IMR-90 (cell line): ENCODE measurements at regions not wholly inside any gene's neighbourhood (a gene's known extent, or its start where the extent isn't known, plus 50 kb on each side); places are given as distances from the start of the nearest gene placed in this dataset.

Experiments used
- ATAC-seq: fragments of 200-7000 bp; cut with Tn5 transposase; 2 replicates; pipeline ENCODE4 v1.9.1; 2020; ENCODE audit warnings: low read depth, mild to moderate bottlenecking, moderate library complexity
- BruUV-seq: library from RNA; stranded (reverse); fragments of 400-500 nt; replicated peaks from 2 replicates; lab custom pipeline; 2021; lab: Mats Ljungman, UMichigan
- CTCF ChIA-PET: fragments of 300-600 bp; formaldehyde crosslinking; extraction: SDS; loops from one replicate; lab custom pipeline; 2021; ENCODE audit warnings: antibody characterized with exemption; lab: Yijun Ruan, JAX
- POLR2A ChIA-PET: fragments of 300-600 bp; sonication (Branson Sonifier 250); formaldehyde crosslinking; loops from one replicate; lab custom pipeline; 2022; ENCODE audit warnings: antibody characterized with exemption; ENCODE audit not compliant: unreplicated experiment; lab: Charles Lee
- DNase-seq: peaks from one replicate; pipeline ENCODE4 v3.0.0; 2013
- H2AFZ ChIP-seq: replicated peaks from 2 replicates; pipeline ENCODE3; 2013; ENCODE audit warnings: low read length, mild to moderate bottlenecking; ENCODE audit not compliant: poor library complexity
- H2AK5ac ChIP-seq: 2 replicates; pipeline ENCODE4 v1.6.1; 2013; ENCODE audit warnings: low read depth, low read length, inconsistent platforms
- H2AK9ac ChIP-seq: replicated peaks from 2 replicates; pipeline ENCODE3; 2013; ENCODE audit warnings: mild to moderate bottlenecking, low read depth, low read length, moderate library complexity; ENCODE audit not compliant: poor library complexity
- H2BK120ac ChIP-seq: 2 replicates; pipeline ENCODE4 v1.6.1; 2013; ENCODE audit warnings: low read depth, low read length, inconsistent platforms
- H2BK15ac ChIP-seq: 3 replicates; pipeline ENCODE4 v1.6.1; 2013; ENCODE audit warnings: low read depth, low read length, inconsistent platforms
- H2BK20ac ChIP-seq: 2 replicates; pipeline ENCODE4 v1.6.1; 2013; ENCODE audit warnings: low read depth, mild to moderate bottlenecking, inconsistent platforms, low read length, moderate library complexity
- H2BK5ac ChIP-seq: 2 replicates; pipeline ENCODE4 v1.6.1; 2013; ENCODE audit warnings: mild to moderate bottlenecking, low read depth, low read length, inconsistent platforms; ENCODE audit not compliant: poor library complexity, severe bottlenecking
- H3K14ac ChIP-seq: replicated peaks from 2 replicates; pipeline ENCODE4 v1.6.1; 2013; ENCODE audit warnings: low read depth, low read length, inconsistent platforms
- H3K18ac ChIP-seq: 2 replicates; pipeline ENCODE4 v1.6.1; 2013; ENCODE audit warnings: low read depth, low read length, control low read depth
- H3K23ac ChIP-seq: 2 replicates; pipeline ENCODE4 v1.6.1; 2013; ENCODE audit warnings: low read depth, low read length, inconsistent platforms
- H3K27ac ChIP-seq: 2 replicates; pipeline ENCODE4 v1.5.1; 2013; ENCODE audit warnings: mild to moderate bottlenecking, control low read depth, low read length; ENCODE audit not compliant: insufficient read depth
- H3K27me3 ChIP-seq: 2 replicates; pipeline ENCODE4 v1.6.1; 2013; ENCODE audit warnings: low read length; ENCODE audit not compliant: control insufficient read depth, insufficient read depth
- H3K36me3 ChIP-seq: 2 replicates; pipeline ENCODE4 v1.6.1; 2013; ENCODE audit warnings: low read length, mixed read lengths; ENCODE audit not compliant: control insufficient read depth, insufficient read depth
- H3K4ac ChIP-seq: 2 replicates; pipeline ENCODE4 v1.6.1; 2013; ENCODE audit warnings: low read depth, low read length, inconsistent platforms
- H3K4me1 ChIP-seq: 2 replicates; pipeline ENCODE4 v1.6.1; 2013; ENCODE audit warnings: low read length, mixed read lengths; ENCODE audit not compliant: control insufficient read depth, insufficient read depth
- H3K4me2 ChIP-seq: 2 replicates; pipeline ENCODE4 v1.6.1; 2013; ENCODE audit warnings: low read depth, mild to moderate bottlenecking, control low read depth, low read length, moderate library complexity
- H3K4me3 ChIP-seq: 2 replicates; pipeline ENCODE4 v1.5.1; 2013; ENCODE audit warnings: low read depth, mild to moderate bottlenecking, control low read depth, low read length, moderate library complexity; ENCODE audit not compliant: insufficient read depth
- H3K56ac ChIP-seq: 2 replicates; pipeline ENCODE4 v1.6.1; 2013; ENCODE audit warnings: low read length, inconsistent platforms; ENCODE audit not compliant: insufficient read depth; ENCODE audit errors: extremely low read depth
- H3K79me1 ChIP-seq, 2 experiments: 2 replicates each; pipeline ENCODE4 v1.6.1; 2013; ENCODE audit warnings: low read length in 2 of 2, inconsistent platforms in 1 of 2, low read depth in 1 of 2
- H3K9ac ChIP-seq: 2 replicates; pipeline ENCODE4 v1.6.1; 2013; ENCODE audit warnings: low read depth, low read length, control low read depth
- H3K9me1 ChIP-seq: 2 replicates; pipeline ENCODE4 v1.6.1; 2013; ENCODE audit warnings: low read length, inconsistent platforms; ENCODE audit not compliant: insufficient read depth
- H3K9me3 ChIP-seq: 2 replicates; pipeline ENCODE4 v1.6.1; 2013; ENCODE audit warnings: low read length; ENCODE audit not compliant: control insufficient read depth, insufficient read depth
- H4K20me1 ChIP-seq: 2 replicates; pipeline ENCODE4 v1.6.1; 2013; ENCODE audit warnings: low read length, inconsistent platforms; ENCODE audit not compliant: insufficient read depth
- H4K5ac ChIP-seq: 2 replicates; pipeline ENCODE4 v1.6.1; 2013; ENCODE audit warnings: mild to moderate bottlenecking, low read depth, low read length, control low read depth
- H4K8ac ChIP-seq, 2 experiments: 2 replicates each; pipeline ENCODE4 v1.6.1; 2013; ENCODE audit warnings: low read depth in 2 of 2, low read length in 2 of 2, control low read depth in 1 of 2, inconsistent platforms in 1 of 2
- H4K91ac ChIP-seq: 2 replicates; pipeline ENCODE4 v1.6.1; 2013; ENCODE audit warnings: low read depth, low read length, inconsistent platforms; ENCODE audit not compliant: insufficient read depth
- BHLHE40 ChIP-seq: fragments of 150-350 bp; IDR thresholded peaks from 2 replicates; pipeline ENCODE4 v1.6.1; 2016; ENCODE audit warnings: mild to moderate bottlenecking, low read depth, low read length
- CEBPB ChIP-seq: IDR thresholded peaks from 2 replicates; pipeline ENCODE4 v1.6.1; 2012; ENCODE audit warnings: low read depth, low read length, improper control_type of control experiment
- CHD1 ChIP-seq: IDR thresholded peaks from 2 replicates; pipeline ENCODE4 v1.6.1; 2012; ENCODE audit warnings: low read depth, low read length, improper control_type of control experiment
- CTCF ChIP-seq: conservative IDR thresholded peaks from 2 replicates; pipeline ENCODE4 v1.5.1; 2012; ENCODE audit warnings: mild to moderate bottlenecking, low read depth, low read length, improper control_type of control experiment
- ELK1 ChIP-seq: fragments of 150-350 bp; IDR thresholded peaks from 2 replicates; pipeline ENCODE4 v1.6.1; 2016; ENCODE audit warnings: low read depth, mild to moderate bottlenecking, low read length, moderate library complexity, borderline replicate concordance
- FOS ChIP-seq: fragments of 150-350 bp; IDR thresholded peaks from 2 replicates; pipeline ENCODE4 v1.6.1; 2016; ENCODE audit warnings: low read depth, low read length
- MAFK ChIP-seq: IDR thresholded peaks from 2 replicates; pipeline ENCODE4 v1.6.1; 2012; ENCODE audit warnings: low read depth, low read length, improper control_type of control experiment
- MAZ ChIP-seq: IDR thresholded peaks from 2 replicates; pipeline ENCODE4 v1.6.1; 2012; ENCODE audit warnings: low read depth, mild to moderate bottlenecking, low read length, improper control_type of control experiment, moderate library complexity, borderline replicate concordance
- MXI1 ChIP-seq: IDR thresholded peaks from 2 replicates; pipeline ENCODE4 v1.6.1; 2012; ENCODE audit warnings: low read depth, mild to moderate bottlenecking, low read length, moderate library complexity, borderline replicate concordance
- NFE2L2 ChIP-seq: fragments of 150-350 bp; IDR thresholded peaks from 2 replicates; pipeline ENCODE4 v1.6.1; 2016; ENCODE audit warnings: low read depth, mild to moderate bottlenecking, low read length
- POLR2A ChIP-seq: IDR thresholded peaks from 2 replicates; pipeline ENCODE4 v1.6.1; 2012; ENCODE audit warnings: mild to moderate bottlenecking, low read depth, low read length
- RAD21 ChIP-seq: IDR thresholded peaks from 2 replicates; pipeline ENCODE4 v1.6.1; 2012; ENCODE audit warnings: low read length, improper control_type of control experiment
- RCOR1 ChIP-seq: IDR thresholded peaks from 2 replicates; pipeline ENCODE4 v1.6.1; 2012; ENCODE audit warnings: mild to moderate bottlenecking, low read length, improper control_type of control experiment; ENCODE audit not compliant: insufficient replicate concordance
- RFX5 ChIP-seq: IDR thresholded peaks from 2 replicates; pipeline ENCODE4 v1.8.0; 2012; ENCODE audit warnings: low read depth, mild to moderate bottlenecking, low read length, moderate library complexity
- SMC3 ChIP-seq: fragments of 150-350 bp; IDR thresholded peaks from 2 replicates; pipeline ENCODE4 v1.6.1; 2016; ENCODE audit warnings: low read depth, mild to moderate bottlenecking, antibody characterized with exemption, low read length, moderate library complexity
- USF2 ChIP-seq: fragments of 150-350 bp; IDR thresholded peaks from 2 replicates; pipeline ENCODE4 v1.6.1; 2017; ENCODE audit warnings: mild to moderate bottlenecking, antibody characterized with exemption, low read length, low read depth
- WGBS, 2 experiments: methylation state at CpG; one replicate each; pipeline versions ENCODE4 v1.1.5 to v1.1.7; 2013; ENCODE audit warnings: missing lambda C conversion rate in 2 of 2; ENCODE audit not compliant: insufficient read length in 1 of 2; ENCODE audit errors: extremely low coverage in 2 of 2; 5-methylcytosine and 5-hydroxymethylcytosine counted together
- dilution Hi-C: fragments of 300-500 bp; cut with HindIII; formaldehyde crosslinking; loops from one replicate; pipeline ENCODE4 v1.14.3; 2018; ENCODE audit warnings: low sequenced_read_pairs; ENCODE audit not compliant: unreplicated experiment
- in situ Hi-C: fragments of 300-500 bp; cut with MboI; formaldehyde crosslinking; loops from 3 replicates; pipeline ENCODE4 v1.14.3; 2019; ENCODE audit warnings: low sequenced_read_pairs, inconsistent platforms, mixed read lengths
- intact Hi-C: fragments of 100-400 bp; cut with micrococcal nuclease; formaldehyde crosslinking; loops from 2 replicates; pipeline ENCODE4 v1.10.0; 2022

- Histone ChIP-seq H2BK15ac (no peak overlapping the region), H3K4me2 (no peak overlapping the region), H3K14ac (no peak overlapping the region), H3K27ac (no peak overlapping the region), H3K4ac (no peak overlapping the region), H3K9me3 (no peaks in the 10 kb centered on the region), H2AK5ac (no peak overlapping the region), H3K9me1 (no peaks in the 10 kb centered on the region), H2BK5ac (no peak overlapping the region), H3K56ac (no peak overlapping the region), H4K91ac (no peak overlapping the region), H2AFZ (no peak overlapping the region), H2BK20ac (no peak overlapping the region), H3K23ac (no peak overlapping the region), H3K4me1 (no peaks in the 10 kb centered on the region), H3K4me3 (no peak overlapping the region), H3K36me3 (no peaks in the 10 kb centered on the region), H3K9ac (no peak overlapping the region), H4K5ac (no peak overlapping the region), H2BK120ac (no peak overlapping the region), H3K27me3 (no peaks in the 10 kb centered on the region), H3K79me1 (no peaks in the 10 kb centered on the region), H3K18ac (no peak overlapping the region), H4K8ac (no peak overlapping the region), H2AK9ac (no peak overlapping the region), H4K20me1 (no peaks in the 10 kb centered on the region)
- no CpG with 5 or more reads among the region's 2 CpGs for WGBS, 2 experiments
- no TSS peak for BruUV-seq
- CTCF ChIA-PET: no interaction called here
- DNase-seq: peak; percentile 6
- POLR2A ChIA-PET: no interaction called here
- intact Hi-C loops: loop anchor here (10.0 kb wide), 1 partner anchor 190 kb away; no protein-coding TSS in a partner anchor
- TF ChIP-seq MAZ: no peak
- no peak for TF ChIP-seq FOS
- no peak for TF ChIP-seq CTCF
- TF ChIP-seq SMC3: no peak
- no peak for TF ChIP-seq MXI1
- TF ChIP-seq CHD1: no peak
- TF ChIP-seq NFE2L2: no peak
- TF ChIP-seq ELK1: no peak
- TF ChIP-seq CEBPB: no peak
- no peak for TF ChIP-seq RAD21
- no peak for TF ChIP-seq BHLHE40
- no peak for TF ChIP-seq POLR2A
- TF ChIP-seq MAFK: no peak
- no peak for TF ChIP-seq RFX5
- TF ChIP-seq RCOR1: no peak
- TF ChIP-seq USF2: no peak
- in situ Hi-C loops: no loop called here
- ATAC-seq: no peak
- dilution Hi-C loops: no loop called here
Observed at GRCh38 chr5:130514984-130515690, 610.9 kb downstream of the CHSY3 start.
